ENCODE measurements at regions not wholly inside any gene's neighbourhood (a gene's known extent, or its start where the extent isn't known, plus 50 kb on each side); places are given as distances from the start of the nearest gene placed in this dataset.
A peak's percentile ranks its signal among the peaks of the same experiment; 100 is the strongest.
"Not testable (repeated sequence)": the region's sequence is repeated elsewhere in the genome, so short reads cannot be mapped to it uniquely, and the experiment has no call there.

- DNase-seq = no peak
Measured at GRCh38 chr11:56876621-56877275, 112.0 kb upstream of the OR5AK2 start.

- DNase-seq = no peak
Measured at GRCh38 chr11:56855217-56855616, 106.7 kb upstream of the OR9G4 start.

- no peak for DNase-seq
Measured at GRCh38 chr11:56852131-56852530, 103.6 kb upstream of the OR9G4 start.

GRCh38 chr11:56849852-56850251, 101.4 kb upstream of the OR9G4 start:
- DNase-seq = no peak

GRCh38 chr11:56849250-56849649, 100.8 kb upstream of the OR9G4 start:
- DNase-seq = no peak

- DNase-seq = no peak
Measured at GRCh38 chr11:56848141-56848809, 99.8 kb upstream of the OR9G4 start.

GRCh38 chr11:56846631-56847576, 98.4 kb upstream of the OR9G4 start:
- no peak for DNase-seq

- DNase-seq = no peak
Measured at GRCh38 chr11:56845121-56845732, 96.7 kb upstream of the OR9G4 start.

- no peak for DNase-seq
Measured at GRCh38 chr11:56843816-56844215, 95.3 kb upstream of the OR9G4 start.

GRCh38 chr11:56842814-56843794, 94.6 kb upstream of the OR9G4 start:
- no peak for DNase-seq

- no peak for DNase-seq
Measured at GRCh38 chr11:56841210-56841810, 92.8 kb upstream of the OR9G4 start.

GRCh38 chr11:56827357-56827756, 78.9 kb upstream of the OR9G4 start:
- DNase-seq = not testable (repeated sequence)

- no peak for DNase-seq
Measured at GRCh38 chr11:56819916-56820315, 71.4 kb upstream of the OR9G4 start.

- no peak for DNase-seq
Measured at GRCh38 chr11:56817661-56818060, 69.2 kb upstream of the OR9G4 start.

- DNase-seq = no peak
Measured at GRCh38 chr11:56816259-56816658, 67.8 kb upstream of the OR9G4 start.

GRCh38 chr11:56808326-56808725, 59.8 kb upstream of the OR9G4 start:
- no peak for DNase-seq

- peak; percentile 15 for DNase-seq
Measured at GRCh38 chr11:56799691-56800210, 51.3 kb upstream of the OR9G4 start.

Data from NCI-H1048 (cell line).